ENCODE measurements at regions not wholly inside any gene's neighbourhood (a gene's known extent, or its start where the extent isn't known, plus 50 kb on each side); places are given as distances from the start of the nearest gene placed in this dataset.

- no peak for DNase-seq
Measured at GRCh38 chr4:24417206-24417605, 167.1 kb downstream of the DHX15 start.

GRCh38 chr4:24416293-24416692 is 168.1 kb downstream of the DHX15 start:
- DNase-seq = no peak

GRCh38 chr4:24413311-24413784 is 171.0 kb downstream of the DHX15 start:
- no peak for DNase-seq

- DNase-seq = no peak
Measured at GRCh38 chr4:24411806-24412205, 172.5 kb downstream of the DHX15 start.

- DNase-seq = no peak
Measured at GRCh38 chr4:24411299-24411698, 173.1 kb downstream of the DHX15 start.

GRCh38 chr4:24408640-24409039 is 175.7 kb downstream of the DHX15 start:
- DNase-seq = no peak

GRCh38 chr4:24405926-24406325 is 178.4 kb downstream of the DHX15 start:
- DNase-seq = no peak

- no peak for DNase-seq
Measured at GRCh38 chr4:24405341-24405740, 179.0 kb downstream of the DHX15 start.

GRCh38 chr4:24404281-24404680 is 180.1 kb downstream of the DHX15 start:
- no peak for DNase-seq

- DNase-seq = no peak
Measured at GRCh38 chr4:24403265-24403664, 181.1 kb downstream of the DHX15 start.

- DNase-seq = no peak
Measured at GRCh38 chr4:24400537-24400936, 183.8 kb downstream of the DHX15 start.

GRCh38 chr4:24396988-24397387 is 187.4 kb downstream of the DHX15 start:
- no peak for DNase-seq

GRCh38 chr4:24395937-24396336 is 188.4 kb downstream of the DHX15 start:
- no peak for DNase-seq

- no peak for DNase-seq
Measured at GRCh38 chr4:24394041-24394440, 190.3 kb downstream of the DHX15 start.

GRCh38 chr4:24392613-24393012 is 191.7 kb downstream of the DHX15 start:
- no peak for DNase-seq

GRCh38 chr4:24382381-24382780 is 202.0 kb downstream of the DHX15 start:
- DNase-seq = no peak

- DNase-seq = no peak
Measured at GRCh38 chr4:24380957-24381665, 203.2 kb downstream of the DHX15 start.

GRCh38 chr4:24373704-24374103 is 210.7 kb downstream of the DHX15 start:
- no peak for DNase-seq

GRCh38 chr4:24372881-24373280 is 211.5 kb downstream of the DHX15 start:
- DNase-seq = no peak

GRCh38 chr4:24372341-24372740 is 212.0 kb downstream of the DHX15 start:
- DNase-seq = no peak

GRCh38 chr4:24370421-24370820 is 213.9 kb downstream of the DHX15 start:
- DNase-seq = no peak

- DNase-seq = no peak
Measured at GRCh38 chr4:24369507-24370029, 214.8 kb downstream of the DHX15 start.

GRCh38 chr4:24368801-24369200 is 215.6 kb downstream of the DHX15 start:
- no peak for DNase-seq

- no peak for DNase-seq
Measured at GRCh38 chr4:24364852-24365251, 219.5 kb downstream of the DHX15 start.

- no peak for DNase-seq
Measured at GRCh38 chr4:24364249-24364648, 220.1 kb downstream of the DHX15 start.

Measured in NCI-H510A treated with DMSO at 0.1 percent for 48 hours (cell line).